SKM-1 treated with dmso at 0.1 percent for 144 hours (cell line): ENCODE measurements at regions not wholly inside any gene's neighbourhood (a gene's known extent, or its start where the extent isn't known, plus 50 kb on each side); places are given as distances from the start of the nearest gene placed in this dataset.

ENCODE experiments used
- DNase-seq: peaks from one replicate; lab custom pipeline; 2025; ENCODE audit not compliant: unreplicated experiment; lab: John Stamatoyannopoulos, UW

- no peak for DNase-seq
Measured at GRCh38 chrX:112148397-112148796, 65.8 kb upstream of the TRPC5 start.

GRCh38 chrX:112147206-112147605 is 64.6 kb upstream of the TRPC5 start:
- peak; percentile 6 for DNase-seq

DNA sequence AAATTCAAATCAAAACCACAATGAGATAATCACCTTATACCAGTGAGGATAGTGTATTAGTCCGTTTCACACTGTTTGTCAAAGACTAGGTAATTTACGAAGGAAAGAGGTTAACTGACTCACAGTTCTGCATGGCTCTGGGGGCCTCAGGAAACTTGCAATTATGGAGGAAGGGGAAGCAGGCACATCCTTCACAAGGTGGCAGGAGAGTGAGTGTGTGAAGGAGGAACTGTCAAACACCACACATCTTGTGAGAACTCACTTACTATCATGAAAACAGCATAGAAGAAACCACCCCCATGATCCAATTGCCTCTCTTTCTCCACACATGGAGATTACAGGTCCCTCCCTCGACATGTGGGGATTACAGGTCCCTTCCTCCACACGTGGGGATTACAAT is 54.7 kb upstream of the TRPC5 start:
- DNase-seq = peak; percentile 1
